Activated T-cell treated with anti-CD3 and anti-CD28 coated beads, Interleukin-2, amount 50 U/mL, for 48 hours (primary cell): ENCODE measurements at regions not wholly inside any gene's neighbourhood (a gene's known extent, or its start where the extent isn't known, plus 50 kb on each side); places are given as distances from the start of the nearest gene placed in this dataset.
A peak's percentile ranks its signal among the peaks of the same experiment; 100 is the strongest.

Source experiments
- DNase-seq, 2 experiments: peaks; one replicate each; pipeline ENCODE4 v3.0.0-alpha.2; 2020

- no peak for DNase-seq
Observed at GRCh38 chr2:239640676-239641578, 240.1 kb upstream of the HDAC4 start.

- no peak for DNase-seq
Observed at GRCh38 chr2:239640210-239640609, 239.4 kb upstream of the HDAC4 start.

GRCh38 chr2:239639421-239640185 lies 238.8 kb upstream of the HDAC4 start:
- no peak for DNase-seq

- no peak for DNase-seq
Observed at GRCh38 chr2:239638376-239638775, 237.6 kb upstream of the HDAC4 start.

- DNase-seq = no peak
Observed at GRCh38 chr2:239636808-239637207, 236.0 kb upstream of the HDAC4 start.

- DNase-seq = no peak
Observed at GRCh38 chr2:239634769-239635168, 233.9 kb upstream of the HDAC4 start.

- DNase-seq = no peak
Observed at GRCh38 chr2:239630618-239631286, 229.9 kb upstream of the HDAC4 start.

GRCh38 chr2:239629926-239630617 lies 229.3 kb upstream of the HDAC4 start:
- DNase-seq = no peak

GRCh38 chr2:239626961-239627592 lies 226.3 kb upstream of the HDAC4 start:
- DNase-seq = no peak

GRCh38 chr2:239625971-239626734 lies 225.3 kb upstream of the HDAC4 start:
- no peak for DNase-seq

- DNase-seq = no peak
Observed at GRCh38 chr2:239625156-239625845, 224.5 kb upstream of the HDAC4 start.

GRCh38 chr2:239621611-239622010 lies 220.8 kb upstream of the HDAC4 start:
- no peak for DNase-seq

GRCh38 chr2:239619369-239619768 lies 218.5 kb upstream of the HDAC4 start:
- DNase-seq = no peak

- DNase-seq = no peak
Observed at GRCh38 chr2:239616729-239617128, 215.9 kb upstream of the HDAC4 start.

- DNase-seq = no peak
Observed at GRCh38 chr2:239612133-239612532, 211.3 kb upstream of the HDAC4 start.

GRCh38 chr2:239611222-239611795 lies 210.5 kb upstream of the HDAC4 start:
- DNase-seq = no peak

- DNase-seq = peak in 1 of 2 experiments; percentile 6
Observed at GRCh38 chr2:239610457-239611221, 209.8 kb upstream of the HDAC4 start.

GRCh38 chr2:239609607-239610310 lies 208.9 kb upstream of the HDAC4 start:
- no peak for DNase-seq

GRCh38 chr2:239609162-239609561 lies 208.3 kb upstream of the HDAC4 start:
- DNase-seq = no peak
